Body of pancreas (tissue), 4 donors: ENCODE measurements at regions not wholly inside any gene's neighbourhood (a gene's known extent, or its start where the extent isn't known, plus 50 kb on each side); places are given as distances from the start of the nearest gene placed in this dataset.

Source experiments
- POLR2A ChIP-seq, 3 donors: fragments of 450-650 bp; IDR thresholded peaks; one replicate each; pipeline ENCODE4 v1.6.1; 2016; ENCODE audit warnings: antibody characterized with exemption in 3 of 3, mild to moderate bottlenecking in 2 of 3
- TF ChIP-seq, protein P1 (sequence below), 7 experiments: fragments of 450-650 bp in 4 of 7; fragments of 200-600 bp in 3 of 7; sonication (generic) in 3 of 7; IDR thresholded peaks; one replicate each; pipeline ENCODE4 v1.5.1; 2016 to 2019; ENCODE audit warnings: antibody characterized with exemption in 7 of 7

DNA sequence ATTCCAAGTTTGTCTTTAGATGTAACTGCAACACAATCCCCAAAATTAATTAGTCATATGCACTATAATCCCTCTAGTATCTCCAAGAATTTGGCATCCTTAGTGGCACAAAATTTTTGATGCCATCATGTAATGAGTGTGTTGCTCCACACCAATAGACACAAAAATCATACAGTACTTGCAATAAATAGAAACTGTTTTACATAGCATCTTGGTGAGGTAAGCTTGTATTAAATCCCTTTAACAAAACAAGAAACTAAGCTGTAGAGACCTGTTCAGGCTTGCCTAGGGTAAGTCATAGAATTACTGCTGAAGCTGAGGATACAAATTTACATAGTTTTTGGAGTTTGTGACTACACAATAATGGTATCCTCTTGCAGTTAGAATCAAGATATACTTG lies 64.5 kb upstream of the PRSS12 start:
- TF ChIP-seq, protein P1, sequence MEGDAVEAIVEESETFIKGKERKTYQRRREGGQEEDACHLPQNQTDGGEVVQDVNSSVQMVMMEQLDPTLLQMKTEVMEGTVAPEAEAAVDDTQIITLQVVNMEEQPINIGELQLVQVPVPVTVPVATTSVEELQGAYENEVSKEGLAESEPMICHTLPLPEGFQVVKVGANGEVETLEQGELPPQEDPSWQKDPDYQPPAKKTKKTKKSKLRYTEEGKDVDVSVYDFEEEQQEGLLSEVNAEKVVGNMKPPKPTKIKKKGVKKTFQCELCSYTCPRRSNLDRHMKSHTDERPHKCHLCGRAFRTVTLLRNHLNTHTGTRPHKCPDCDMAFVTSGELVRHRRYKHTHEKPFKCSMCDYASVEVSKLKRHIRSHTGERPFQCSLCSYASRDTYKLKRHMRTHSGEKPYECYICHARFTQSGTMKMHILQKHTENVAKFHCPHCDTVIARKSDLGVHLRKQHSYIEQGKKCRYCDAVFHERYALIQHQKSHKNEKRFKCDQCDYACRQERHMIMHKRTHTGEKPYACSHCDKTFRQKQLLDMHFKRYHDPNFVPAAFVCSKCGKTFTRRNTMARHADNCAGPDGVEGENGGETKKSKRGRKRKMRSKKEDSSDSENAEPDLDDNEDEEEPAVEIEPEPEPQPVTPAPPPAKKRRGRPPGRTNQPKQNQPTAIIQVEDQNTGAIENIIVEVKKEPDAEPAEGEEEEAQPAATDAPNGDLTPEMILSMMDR (IDR thresholded peaks at IDR 0.05), result no peak
- no peak for TF ChIP-seq POLR2A (IDR thresholded peaks at IDR 0.05)
